ENCODE measurements at regions not wholly inside any gene's neighbourhood (a gene's known extent, or its start where the extent isn't known, plus 50 kb on each side); places are given as distances from the start of the nearest gene placed in this dataset.

DNA sequence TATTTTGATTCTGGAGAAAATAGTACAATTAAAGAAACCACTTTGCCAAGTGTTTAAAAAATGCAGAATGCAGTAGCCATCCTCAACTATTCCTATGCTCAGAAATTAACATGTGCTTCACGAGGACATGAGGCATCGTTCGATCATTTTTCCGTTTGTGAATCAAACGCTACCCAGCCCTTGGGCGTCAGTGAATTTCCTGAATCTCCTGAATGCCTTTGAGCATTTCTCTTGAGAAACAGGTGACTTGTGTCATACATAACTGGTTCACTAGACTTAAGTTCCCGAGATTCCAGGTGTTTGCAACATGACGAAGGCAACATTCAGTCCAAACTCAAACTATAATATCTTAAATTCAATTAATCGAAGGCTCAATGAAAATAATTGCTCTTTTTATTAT lies 110.0 kb upstream of the ALKAL2 start:
- TF ChIP-seq TCF12 (IDR thresholded peaks at IDR 0.05) = no peak
- TF ChIP-seq EP300 (IDR thresholded peaks at IDR 0.05; ENCODE audit: borderline replicate concordance in 1 of 2, low read depth in 1 of 2, low read length in 1 of 2) = no peak
- TF ChIP-seq, protein P1, sequence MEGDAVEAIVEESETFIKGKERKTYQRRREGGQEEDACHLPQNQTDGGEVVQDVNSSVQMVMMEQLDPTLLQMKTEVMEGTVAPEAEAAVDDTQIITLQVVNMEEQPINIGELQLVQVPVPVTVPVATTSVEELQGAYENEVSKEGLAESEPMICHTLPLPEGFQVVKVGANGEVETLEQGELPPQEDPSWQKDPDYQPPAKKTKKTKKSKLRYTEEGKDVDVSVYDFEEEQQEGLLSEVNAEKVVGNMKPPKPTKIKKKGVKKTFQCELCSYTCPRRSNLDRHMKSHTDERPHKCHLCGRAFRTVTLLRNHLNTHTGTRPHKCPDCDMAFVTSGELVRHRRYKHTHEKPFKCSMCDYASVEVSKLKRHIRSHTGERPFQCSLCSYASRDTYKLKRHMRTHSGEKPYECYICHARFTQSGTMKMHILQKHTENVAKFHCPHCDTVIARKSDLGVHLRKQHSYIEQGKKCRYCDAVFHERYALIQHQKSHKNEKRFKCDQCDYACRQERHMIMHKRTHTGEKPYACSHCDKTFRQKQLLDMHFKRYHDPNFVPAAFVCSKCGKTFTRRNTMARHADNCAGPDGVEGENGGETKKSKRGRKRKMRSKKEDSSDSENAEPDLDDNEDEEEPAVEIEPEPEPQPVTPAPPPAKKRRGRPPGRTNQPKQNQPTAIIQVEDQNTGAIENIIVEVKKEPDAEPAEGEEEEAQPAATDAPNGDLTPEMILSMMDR (IDR thresholded peaks at IDR 0.05) = no peak
- TF ChIP-seq TAF1 (IDR thresholded peaks at IDR 0.05; ENCODE audit: borderline replicate concordance, low read depth, low read length) = no peak
- no peak for TF ChIP-seq YY1 (IDR thresholded peaks at IDR 0.05; ENCODE audit: low read depth)
- TF ChIP-seq GABPA (IDR thresholded peaks at IDR 0.05; ENCODE audit: low read depth) = no peak
- no peak for TF ChIP-seq MXI1 (IDR thresholded peaks at IDR 0.05; ENCODE audit: low read depth, low read length)
- TF ChIP-seq POLR2AphosphoS5 (IDR thresholded peaks at IDR 0.05; ENCODE audit: low read depth, low read length) = no peak
- TF ChIP-seq, protein P2, sequence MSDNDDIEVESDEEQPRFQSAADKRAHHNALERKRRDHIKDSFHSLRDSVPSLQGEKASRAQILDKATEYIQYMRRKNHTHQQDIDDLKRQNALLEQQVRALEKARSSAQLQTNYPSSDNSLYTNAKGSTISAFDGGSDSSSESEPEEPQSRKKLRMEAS (IDR thresholded peaks at IDR 0.05; ENCODE audit: low read depth) = no peak
- no peak for TF ChIP-seq NRF1 (IDR thresholded peaks at IDR 0.05; ENCODE audit: low read depth, low read length)
- TF ChIP-seq SIN3A (IDR thresholded peaks at IDR 0.05; ENCODE audit: borderline replicate concordance, low read depth, low read length) = no peak
- TF ChIP-seq RAD21 (IDR thresholded peaks at IDR 0.05; ENCODE audit: low read length) = no peak
- TF ChIP-seq RXRA (IDR thresholded peaks at IDR 0.05; ENCODE audit: borderline replicate concordance, low read depth) = no peak
- TF ChIP-seq, protein P3, sequence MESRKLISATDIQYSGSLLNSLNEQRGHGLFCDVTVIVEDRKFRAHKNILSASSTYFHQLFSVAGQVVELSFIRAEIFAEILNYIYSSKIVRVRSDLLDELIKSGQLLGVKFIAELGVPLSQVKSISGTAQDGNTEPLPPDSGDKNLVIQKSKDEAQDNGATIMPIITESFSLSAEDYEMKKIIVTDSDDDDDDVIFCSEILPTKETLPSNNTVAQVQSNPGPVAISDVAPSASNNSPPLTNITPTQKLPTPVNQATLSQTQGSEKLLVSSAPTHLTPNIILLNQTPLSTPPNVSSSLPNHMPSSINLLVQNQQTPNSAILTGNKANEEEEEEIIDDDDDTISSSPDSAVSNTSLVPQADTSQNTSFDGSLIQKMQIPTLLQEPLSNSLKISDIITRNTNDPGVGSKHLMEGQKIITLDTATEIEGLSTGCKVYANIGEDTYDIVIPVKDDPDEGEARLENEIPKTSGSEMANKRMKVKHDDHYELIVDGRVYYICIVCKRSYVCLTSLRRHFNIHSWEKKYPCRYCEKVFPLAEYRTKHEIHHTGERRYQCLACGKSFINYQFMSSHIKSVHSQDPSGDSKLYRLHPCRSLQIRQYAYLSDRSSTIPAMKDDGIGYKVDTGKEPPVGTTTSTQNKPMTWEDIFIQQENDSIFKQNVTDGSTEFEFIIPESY (IDR thresholded peaks at IDR 0.05; ENCODE audit: borderline replicate concordance, low read depth) = no peak
